Vagina (tissue), 2 donors: ENCODE measurements at regions not wholly inside any gene's neighbourhood (a gene's known extent, or its start where the extent isn't known, plus 50 kb on each side); places are given as distances from the start of the nearest gene placed in this dataset.

Experiments
- DNase-seq, 2 donors: peaks; one replicate each; pipeline ENCODE4 v3.0.0-alpha.2; 2017; ENCODE audit errors: extremely low spot score in 2 of 2
- H3K27ac ChIP-seq: fragments of 200-600 bp; sonication (generic); one replicate; pipeline ENCODE4 v1.5.1; 2019
- H3K27me3 ChIP-seq: fragments of 200-600 bp; sonication (generic); one replicate; pipeline ENCODE4 v1.5.1; 2019
- H3K36me3 ChIP-seq, 2 donors: fragments of 200-600 bp; sonication (generic); one replicate each; pipeline ENCODE4 v1.5.1; 2017 to 2019
- H3K4me1 ChIP-seq: fragments of 200-600 bp; sonication (generic); one replicate; pipeline ENCODE4 v1.5.1; 2019
- H3K4me3 ChIP-seq, 2 donors: fragments of 200-600 bp; sonication (generic); 1 replicate in 1 of 2; 2 replicates in 1 of 2; pipeline ENCODE4 v1.5.1; 2016 to 2019
- H3K9me3 ChIP-seq: fragments of 200-600 bp; sonication (generic); one replicate; pipeline ENCODE4 v1.5.1; 2019
- POLR2A ChIP-seq, 2 donors: fragments of 450-650 bp; IDR thresholded peaks; one replicate each; pipeline ENCODE4 v1.6.1; 2017; ENCODE audit warnings: antibody characterized with exemption in 2 of 2, mild to moderate bottlenecking in 2 of 2, moderate library complexity in 2 of 2
- POLR2AphosphoS5 ChIP-seq, 2 donors: sonication (generic); formaldehyde crosslinking; IDR thresholded peaks; one replicate each; pipeline ENCODE4 v1.9.0; 2017; ENCODE audit warnings: antibody characterized with exemption in 2 of 2, mild to moderate bottlenecking in 2 of 2, low read depth in 1 of 2; ENCODE audit not compliant: insufficient read depth in 1 of 2
- intact Hi-C: fragments of 100-400 bp; cut with DNase I; formaldehyde crosslinking; loops from one replicate; pipeline ENCODE4 v1.15.1; 2023
- TF ChIP-seq, protein P1 (sequence below), 3 experiments: fragments of 450-650 bp in 2 of 3; fragments of 200-600 bp in 1 of 3; sonication (generic) in 1 of 3; IDR thresholded peaks; one replicate each; pipeline ENCODE4 v1.5.1; 2017 to 2019; ENCODE audit warnings: antibody characterized with exemption in 3 of 3, mild to moderate bottlenecking in 2 of 3, moderate library complexity in 2 of 3

GRCh38 chr2:239714116-239714515, 311.0 kb downstream of the NDUFA10 start:
- H3K4me3 ChIP-seq = no peak overlapping the region
- H3K4me1 ChIP-seq = peaks cover 19% of the 10 kb centered on the region
- H3K27ac ChIP-seq = no peak overlapping the region
- intact Hi-C loops = no loop called here
- no peak for DNase-seq
- no peaks in the 10 kb centered on the region for H3K9me3 ChIP-seq
- H3K27me3 ChIP-seq = no peaks in the 10 kb centered on the region
- TF ChIP-seq POLR2AphosphoS5 (IDR thresholded peaks at IDR 0.05; ENCODE audit: insufficient read depth in 1 of 2, low read depth in 1 of 2) (no peak), POLR2A (IDR thresholded peaks at IDR 0.05) (no peak)
- TF ChIP-seq, protein P1, sequence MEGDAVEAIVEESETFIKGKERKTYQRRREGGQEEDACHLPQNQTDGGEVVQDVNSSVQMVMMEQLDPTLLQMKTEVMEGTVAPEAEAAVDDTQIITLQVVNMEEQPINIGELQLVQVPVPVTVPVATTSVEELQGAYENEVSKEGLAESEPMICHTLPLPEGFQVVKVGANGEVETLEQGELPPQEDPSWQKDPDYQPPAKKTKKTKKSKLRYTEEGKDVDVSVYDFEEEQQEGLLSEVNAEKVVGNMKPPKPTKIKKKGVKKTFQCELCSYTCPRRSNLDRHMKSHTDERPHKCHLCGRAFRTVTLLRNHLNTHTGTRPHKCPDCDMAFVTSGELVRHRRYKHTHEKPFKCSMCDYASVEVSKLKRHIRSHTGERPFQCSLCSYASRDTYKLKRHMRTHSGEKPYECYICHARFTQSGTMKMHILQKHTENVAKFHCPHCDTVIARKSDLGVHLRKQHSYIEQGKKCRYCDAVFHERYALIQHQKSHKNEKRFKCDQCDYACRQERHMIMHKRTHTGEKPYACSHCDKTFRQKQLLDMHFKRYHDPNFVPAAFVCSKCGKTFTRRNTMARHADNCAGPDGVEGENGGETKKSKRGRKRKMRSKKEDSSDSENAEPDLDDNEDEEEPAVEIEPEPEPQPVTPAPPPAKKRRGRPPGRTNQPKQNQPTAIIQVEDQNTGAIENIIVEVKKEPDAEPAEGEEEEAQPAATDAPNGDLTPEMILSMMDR (IDR thresholded peaks at IDR 0.05) = no peak
- H3K36me3 ChIP-seq = no peaks in the 10 kb centered on the region

- no peaks in the 10 kb centered on the region for H3K36me3 ChIP-seq
- no peak for DNase-seq
- intact Hi-C loops = no loop called here
- peaks cover 15% of the 10 kb centered on the region for H3K4me1 ChIP-seq
- TF ChIP-seq, protein P1 (IDR thresholded peaks at IDR 0.05) = no peak
- TF ChIP-seq POLR2AphosphoS5 (IDR thresholded peaks at IDR 0.05; ENCODE audit: insufficient read depth in 1 of 2, low read depth in 1 of 2) (no peak), POLR2A (IDR thresholded peaks at IDR 0.05) (no peak)
- no peak overlapping the region for H3K27ac ChIP-seq
- no peak overlapping the region for H3K4me3 ChIP-seq
- H3K27me3 ChIP-seq = no peaks in the 10 kb centered on the region
- H3K9me3 ChIP-seq = no peaks in the 10 kb centered on the region
These were observed 311.9 kb upstream of the HDAC4 start for GRCh38 chr2:239712755-239713154.

GRCh38 chr2:239711911-239712570, 311.2 kb upstream of the HDAC4 start:
- H3K4me1 ChIP-seq = peaks cover 8% of the 10 kb centered on the region
- DNase-seq = no peak
- intact Hi-C loops = no loop called here
- no peaks in the 10 kb centered on the region for H3K36me3 ChIP-seq
- H3K27me3 ChIP-seq = no peaks in the 10 kb centered on the region
- H3K4me3 ChIP-seq = no peak overlapping the region
- no peak overlapping the region for H3K27ac ChIP-seq
- H3K9me3 ChIP-seq = no peaks in the 10 kb centered on the region
- TF ChIP-seq POLR2AphosphoS5 (IDR thresholded peaks at IDR 0.05; ENCODE audit: insufficient read depth in 1 of 2, low read depth in 1 of 2) (no peak), POLR2A (IDR thresholded peaks at IDR 0.05) (no peak)
- TF ChIP-seq, protein P1 (IDR thresholded peaks at IDR 0.05) = no peak

- intact Hi-C loops = no loop called here
- Histone ChIP-seq H3K36me3 (no peaks in the 10 kb centered on the region), H3K4me3 (no peak overlapping the region), H3K27ac (no peak overlapping the region), H3K27me3 (no peaks in the 10 kb centered on the region), H3K4me1 (peaks cover 5% of the 10 kb centered on the region), H3K9me3 (no peaks in the 10 kb centered on the region)
- TF ChIP-seq, protein P1 (IDR thresholded peaks at IDR 0.05) = no peak
- TF ChIP-seq POLR2AphosphoS5 (IDR thresholded peaks at IDR 0.05; ENCODE audit: insufficient read depth in 1 of 2, low read depth in 1 of 2) (no peak), POLR2A (IDR thresholded peaks at IDR 0.05) (no peak)
- no peak for DNase-seq
These were observed 310.4 kb upstream of the HDAC4 start for GRCh38 chr2:239710953-239711861.
